ENCODE measurements at regions not wholly inside any gene's neighbourhood (a gene's known extent, or its start where the extent isn't known, plus 50 kb on each side); places are given as distances from the start of the nearest gene placed in this dataset.
"Not testable (repeated sequence)": the region's sequence is repeated elsewhere in the genome, so short reads cannot be mapped to it uniquely, and the experiment has no call there.

DNA sequence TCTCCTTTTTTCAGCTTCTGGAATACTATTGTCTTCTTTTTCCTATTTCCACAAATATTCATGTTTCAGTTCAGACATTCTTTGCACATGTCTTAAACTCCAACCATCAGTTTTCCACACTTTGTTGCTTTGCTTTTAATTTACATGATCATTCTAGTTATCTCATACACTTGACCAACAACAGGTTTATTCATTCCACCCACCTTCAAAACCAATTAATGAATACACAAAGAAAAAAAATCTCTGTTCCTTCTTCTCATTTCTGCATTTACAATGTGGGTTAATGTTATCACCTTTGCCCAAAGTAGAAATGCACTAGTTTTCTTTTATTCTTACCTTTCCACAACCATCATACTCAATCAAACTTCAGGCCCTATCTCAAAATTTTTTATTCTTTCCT is 216.7 kb downstream of the FRK start:
- H3K4me3 ChIP-seq (ENCODE audit: low read depth, low read length), result no peak overlapping the region
- TF ChIP-seq, protein P1, sequence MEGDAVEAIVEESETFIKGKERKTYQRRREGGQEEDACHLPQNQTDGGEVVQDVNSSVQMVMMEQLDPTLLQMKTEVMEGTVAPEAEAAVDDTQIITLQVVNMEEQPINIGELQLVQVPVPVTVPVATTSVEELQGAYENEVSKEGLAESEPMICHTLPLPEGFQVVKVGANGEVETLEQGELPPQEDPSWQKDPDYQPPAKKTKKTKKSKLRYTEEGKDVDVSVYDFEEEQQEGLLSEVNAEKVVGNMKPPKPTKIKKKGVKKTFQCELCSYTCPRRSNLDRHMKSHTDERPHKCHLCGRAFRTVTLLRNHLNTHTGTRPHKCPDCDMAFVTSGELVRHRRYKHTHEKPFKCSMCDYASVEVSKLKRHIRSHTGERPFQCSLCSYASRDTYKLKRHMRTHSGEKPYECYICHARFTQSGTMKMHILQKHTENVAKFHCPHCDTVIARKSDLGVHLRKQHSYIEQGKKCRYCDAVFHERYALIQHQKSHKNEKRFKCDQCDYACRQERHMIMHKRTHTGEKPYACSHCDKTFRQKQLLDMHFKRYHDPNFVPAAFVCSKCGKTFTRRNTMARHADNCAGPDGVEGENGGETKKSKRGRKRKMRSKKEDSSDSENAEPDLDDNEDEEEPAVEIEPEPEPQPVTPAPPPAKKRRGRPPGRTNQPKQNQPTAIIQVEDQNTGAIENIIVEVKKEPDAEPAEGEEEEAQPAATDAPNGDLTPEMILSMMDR (IDR thresholded peaks at IDR 0.05; ENCODE audit: insufficient read depth, low read depth, low read length), result no peak
- DNase-seq (ENCODE audit: low read depth), result no peak

DNA sequence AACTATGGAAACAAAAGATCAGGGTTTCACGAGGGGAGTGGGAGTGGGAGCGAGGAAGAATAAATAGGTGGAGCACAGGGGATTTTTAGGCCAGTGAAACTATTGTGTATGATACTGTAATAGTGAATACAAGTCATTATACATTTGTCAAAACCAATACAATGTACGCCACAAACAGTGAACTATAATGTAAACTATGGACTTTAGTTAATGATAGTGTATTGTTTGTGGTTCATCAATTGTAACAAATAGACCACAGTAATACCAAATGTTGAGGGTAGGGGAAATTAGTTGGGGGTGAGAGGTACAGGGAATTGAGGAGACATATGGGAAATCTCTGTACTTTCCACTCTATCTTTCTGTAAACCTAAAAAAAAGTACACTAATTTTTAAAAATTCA is 218.4 kb downstream of the FRK start:
- H3K4me3 ChIP-seq (ENCODE audit: low read depth, low read length), result no peak overlapping the region
- no peak for DNase-seq (ENCODE audit: low read depth)
- TF ChIP-seq, protein P1 (IDR thresholded peaks at IDR 0.05; ENCODE audit: insufficient read depth, low read depth, low read length), result no peak

DNA sequence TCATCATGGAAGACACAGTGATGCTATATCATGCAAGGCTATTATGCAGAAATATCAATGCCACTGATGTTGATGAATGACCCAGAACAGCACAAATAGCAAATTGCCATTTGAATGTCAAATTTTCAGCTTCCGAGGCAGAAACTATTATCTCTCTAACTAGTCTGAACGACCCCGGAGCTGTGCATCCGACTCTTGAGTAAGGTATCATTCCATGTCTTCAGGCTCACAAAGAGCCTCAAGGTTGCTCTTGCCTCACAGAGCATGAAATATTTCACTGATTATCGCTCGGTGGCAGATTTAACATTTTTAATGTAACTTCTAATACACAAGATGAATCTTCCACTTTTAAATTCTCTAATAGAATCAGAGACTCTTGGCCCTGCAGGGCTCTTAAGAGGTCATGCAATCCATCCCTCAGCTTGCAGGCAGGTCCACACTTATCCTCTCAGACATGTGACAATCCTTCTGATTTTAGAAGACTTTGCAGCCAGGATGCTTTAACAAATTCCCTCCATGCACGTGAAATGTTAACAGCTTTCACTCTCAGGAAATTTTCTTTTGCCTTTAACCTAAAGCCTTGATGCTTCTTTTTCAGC is 221.0 kb downstream of the FRK start:
- no peak for DNase-seq (ENCODE audit: low read depth)
- TF ChIP-seq, protein P1 (IDR thresholded peaks at IDR 0.05; ENCODE audit: insufficient read depth, low read depth, low read length), result no peak
- no peak overlapping the region for H3K4me3 ChIP-seq (ENCODE audit: low read depth, low read length)

DNA sequence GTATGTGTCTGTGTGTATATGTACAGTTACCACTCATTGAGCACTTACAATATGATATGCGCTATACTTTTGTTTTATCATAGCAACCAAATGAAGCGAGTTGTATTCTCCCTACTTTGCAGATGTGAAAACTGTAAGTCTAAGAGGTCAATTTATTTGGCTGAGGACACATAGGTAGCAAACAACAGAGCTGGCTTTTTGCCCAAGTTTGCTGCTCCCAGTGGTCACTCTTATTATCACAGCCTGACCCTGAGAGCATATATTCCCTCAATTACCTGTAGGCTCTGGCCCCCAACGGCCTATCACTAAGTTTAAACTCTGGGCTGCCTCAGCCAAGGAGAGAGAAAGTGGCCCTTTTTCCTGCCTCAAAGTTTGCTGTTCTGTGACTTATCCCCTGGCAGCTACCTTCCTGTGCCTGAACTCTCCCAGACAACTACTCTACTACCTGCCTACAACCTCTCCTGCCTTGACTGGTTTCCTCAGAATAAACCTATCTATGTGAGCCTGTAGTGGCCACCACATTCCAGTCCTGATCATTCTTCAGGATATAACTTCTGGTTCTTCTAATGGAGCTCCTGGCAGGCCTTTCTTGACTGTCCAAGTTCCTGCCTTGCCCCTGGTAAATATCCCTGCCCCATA is 221.8 kb downstream of the FRK start:
- DNase-seq (ENCODE audit: low read depth), result peak; percentile 10
- TF ChIP-seq, protein P1 (IDR thresholded peaks at IDR 0.05; ENCODE audit: insufficient read depth, low read depth, low read length), result peak; percentile 46
- H3K4me3 ChIP-seq (ENCODE audit: low read depth, low read length), result no peak overlapping the region

DNA sequence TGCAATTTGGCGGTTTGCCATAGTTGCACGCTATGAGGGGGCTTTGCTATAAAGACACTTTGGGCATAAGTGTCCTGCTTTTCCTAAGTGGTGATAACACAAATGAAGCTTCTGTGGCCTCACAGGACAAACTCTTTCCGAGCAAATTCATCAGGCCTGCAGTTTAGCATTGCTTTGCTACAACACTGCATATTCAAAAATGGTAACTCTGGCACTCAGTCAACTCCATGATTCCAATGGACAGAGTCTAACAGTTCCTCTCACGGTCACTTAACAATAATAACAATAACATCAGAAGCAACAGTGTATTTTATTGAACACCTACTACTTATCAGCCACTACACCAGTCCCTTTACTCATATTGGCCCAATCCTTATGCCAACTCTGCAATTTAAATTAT is 222.5 kb downstream of the FRK start:
- H3K4me3 ChIP-seq (ENCODE audit: low read depth, low read length), result no peak overlapping the region
- TF ChIP-seq, protein P1 (IDR thresholded peaks at IDR 0.05; ENCODE audit: insufficient read depth, low read depth, low read length), result no peak
- DNase-seq (ENCODE audit: low read depth), result no peak

DNA sequence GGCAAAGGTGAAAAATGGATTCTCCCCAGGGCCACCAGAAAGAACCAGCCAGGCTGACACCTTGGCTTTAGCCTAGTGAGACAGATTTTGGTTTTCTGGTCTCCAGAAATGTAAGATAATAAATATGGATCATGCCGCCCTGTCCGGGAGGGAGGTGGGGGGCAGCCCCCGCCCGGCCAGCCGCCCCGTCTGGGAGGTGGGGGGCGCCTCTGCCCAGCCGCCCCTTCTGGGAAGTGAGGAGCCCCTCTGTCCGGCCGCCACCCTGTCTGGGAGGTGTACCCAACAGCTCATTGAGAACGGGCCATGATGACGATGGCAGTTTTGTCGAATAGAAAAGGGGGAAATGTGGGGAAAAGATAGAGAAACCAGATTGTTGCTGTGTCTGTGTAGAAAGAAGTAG is 224.3 kb downstream of the FRK start:
- not testable (repeated sequence) for DNase-seq (ENCODE audit: low read depth)

DNA sequence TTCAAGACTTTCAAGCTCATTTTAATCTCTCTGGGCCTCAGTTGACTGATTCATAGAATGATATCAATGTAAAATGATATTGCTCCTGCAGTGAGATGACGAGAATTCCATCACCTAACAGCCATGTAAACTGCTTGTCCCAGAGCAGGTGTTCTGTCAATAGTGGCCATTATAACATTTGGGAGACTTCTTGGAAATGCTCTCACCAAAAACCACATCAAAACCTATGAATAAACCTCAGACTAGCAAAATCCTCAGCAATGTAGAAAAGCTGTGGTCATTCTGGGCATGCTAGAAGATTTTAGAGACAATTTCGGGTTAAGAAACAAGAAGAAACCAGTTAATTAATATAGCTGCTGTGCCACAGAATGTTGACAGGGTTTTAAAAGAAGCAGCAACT is 225.4 kb downstream of the FRK start:
- no peak overlapping the region for H3K4me3 ChIP-seq (ENCODE audit: low read depth, low read length)
- TF ChIP-seq, protein P1 (IDR thresholded peaks at IDR 0.05; ENCODE audit: insufficient read depth, low read depth, low read length), result no peak
- no peak for DNase-seq (ENCODE audit: low read depth)

More for the DNA sequence above, 224.3 kb downstream of the FRK start:
- H3K4me3 ChIP-seq (ENCODE audit: low read depth, low read length), result not testable (repeated sequence)

DNA sequence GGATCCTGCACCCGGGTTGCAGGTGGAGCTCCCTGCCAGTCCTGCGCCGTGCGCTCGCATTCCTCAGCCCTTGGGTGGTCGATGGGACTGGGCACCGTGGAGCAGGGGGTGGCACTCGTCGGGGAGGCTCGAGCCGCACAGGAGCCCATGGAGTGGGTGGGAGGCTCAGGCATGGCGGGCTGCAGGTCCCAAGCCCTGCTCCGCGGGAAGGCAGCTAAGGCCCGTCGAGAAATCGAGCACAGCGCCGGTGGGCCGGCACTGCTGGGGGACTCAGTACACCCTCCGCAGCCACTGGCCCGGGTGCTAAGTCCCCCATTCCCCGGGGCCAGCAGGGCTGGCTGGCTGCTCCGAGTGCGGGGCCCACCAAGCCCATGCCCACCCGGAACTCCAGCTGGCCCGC is 226.1 kb downstream of the FRK start:
- DNase-seq (ENCODE audit: low read depth); H3K4me3 ChIP-seq (ENCODE audit: low read depth, low read length): not testable (repeated sequence)

Measured in fibroblast of villous mesenchyme (primary cell).